Hematopoietic multipotent progenitor cell treated with erythropoietin and hydrocortisone succinate and interleukin-3 and kit ligand, for 6 days (in vitro differentiated cells): ENCODE measurements at regions not wholly inside any gene's neighbourhood (a gene's known extent, or its start where the extent isn't known, plus 50 kb on each side); places are given as distances from the start of the nearest gene placed in this dataset.
A peak's percentile ranks its signal among the peaks of the same experiment; 100 is the strongest.
"Not testable (repeated sequence)": the region's sequence is repeated elsewhere in the genome, so short reads cannot be mapped to it uniquely, and the experiment has no call there.

ENCODE experiments used
- DNase-seq: peaks from one replicate; pipeline ENCODE4 v3.0.0-alpha.2; 2015

- DNase-seq = no peak
Observed at GRCh38 chr2:128590309-128591021, 271.8 kb upstream of the HS6ST1 start.

GRCh38 chr2:128591022-128591860 is 272.6 kb upstream of the HS6ST1 start:
- no peak for DNase-seq

GRCh38 chr2:128591861-128592822 is 273.5 kb upstream of the HS6ST1 start:
- DNase-seq = no peak

- DNase-seq = no peak
Observed at GRCh38 chr2:128593518-128593878, 274.8 kb upstream of the HS6ST1 start.

GRCh38 chr2:128593879-128594650 is 275.4 kb upstream of the HS6ST1 start:
- DNase-seq = no peak

GRCh38 chr2:128594651-128594910 is 275.9 kb upstream of the HS6ST1 start:
- DNase-seq = no peak

GRCh38 chr2:128594953-128595677 is 276.4 kb upstream of the HS6ST1 start:
- no peak for DNase-seq

- no peak for DNase-seq
Observed at GRCh38 chr2:128595763-128596395, 277.2 kb upstream of the HS6ST1 start.

- no peak for DNase-seq
Observed at GRCh38 chr2:128596396-128597120, 277.9 kb upstream of the HS6ST1 start.

GRCh38 chr2:128597121-128597762 is 278.6 kb upstream of the HS6ST1 start:
- no peak for DNase-seq

GRCh38 chr2:128598260-128598659 is 279.6 kb upstream of the HS6ST1 start:
- not testable (repeated sequence) for DNase-seq

GRCh38 chr2:128598862-128599441 is 280.3 kb upstream of the HS6ST1 start:
- DNase-seq = no peak

- DNase-seq = no peak
Observed at GRCh38 chr2:128599700-128600099, 281.0 kb upstream of the HS6ST1 start.

- peak; percentile 84 for DNase-seq
Observed at GRCh38 chr2:128600581-128601297, 282.1 kb upstream of the HS6ST1 start.

GRCh38 chr2:128601298-128602037 is 282.8 kb upstream of the HS6ST1 start:
- DNase-seq = no peak

GRCh38 chr2:128602038-128602698 is 283.5 kb upstream of the HS6ST1 start:
- no peak for DNase-seq

- no peak for DNase-seq
Observed at GRCh38 chr2:128602699-128603101, 284.0 kb upstream of the HS6ST1 start.
